IMR-90 (cell line): ENCODE measurements at regions not wholly inside any gene's neighbourhood (a gene's known extent, or its start where the extent isn't known, plus 50 kb on each side); places are given as distances from the start of the nearest gene placed in this dataset.

Source experiments
- ATAC-seq: fragments of 200-7000 bp; cut with Tn5 transposase; 2 replicates; pipeline ENCODE4 v1.9.1; 2020; ENCODE audit warnings: low read depth, mild to moderate bottlenecking, moderate library complexity
- BruUV-seq: library from RNA; stranded (reverse); fragments of 400-500 nt; replicated peaks from 2 replicates; lab custom pipeline; 2021; lab: Mats Ljungman, UMichigan
- CTCF ChIA-PET: fragments of 300-600 bp; formaldehyde crosslinking; extraction: SDS; loops from one replicate; lab custom pipeline; 2021; ENCODE audit warnings: antibody characterized with exemption; lab: Yijun Ruan, JAX
- POLR2A ChIA-PET: fragments of 300-600 bp; sonication (Branson Sonifier 250); formaldehyde crosslinking; loops from one replicate; lab custom pipeline; 2022; ENCODE audit warnings: antibody characterized with exemption; ENCODE audit not compliant: unreplicated experiment; lab: Charles Lee
- DNase-seq: peaks from one replicate; pipeline ENCODE4 v3.0.0; 2013
- H2AFZ ChIP-seq: replicated peaks from 2 replicates; pipeline ENCODE3; 2013; ENCODE audit warnings: low read length, mild to moderate bottlenecking; ENCODE audit not compliant: poor library complexity
- H2AK5ac ChIP-seq: 2 replicates; pipeline ENCODE4 v1.6.1; 2013; ENCODE audit warnings: low read depth, low read length, inconsistent platforms
- H2AK9ac ChIP-seq: replicated peaks from 2 replicates; pipeline ENCODE3; 2013; ENCODE audit warnings: mild to moderate bottlenecking, low read depth, low read length, moderate library complexity; ENCODE audit not compliant: poor library complexity
- H2BK120ac ChIP-seq: 2 replicates; pipeline ENCODE4 v1.6.1; 2013; ENCODE audit warnings: low read depth, low read length, inconsistent platforms
- H2BK15ac ChIP-seq: 3 replicates; pipeline ENCODE4 v1.6.1; 2013; ENCODE audit warnings: low read depth, low read length, inconsistent platforms
- H2BK20ac ChIP-seq: 2 replicates; pipeline ENCODE4 v1.6.1; 2013; ENCODE audit warnings: low read depth, mild to moderate bottlenecking, inconsistent platforms, low read length, moderate library complexity
- H2BK5ac ChIP-seq: 2 replicates; pipeline ENCODE4 v1.6.1; 2013; ENCODE audit warnings: mild to moderate bottlenecking, low read depth, low read length, inconsistent platforms; ENCODE audit not compliant: poor library complexity, severe bottlenecking
- H3K14ac ChIP-seq: replicated peaks from 2 replicates; pipeline ENCODE4 v1.6.1; 2013; ENCODE audit warnings: low read depth, low read length, inconsistent platforms
- H3K18ac ChIP-seq: 2 replicates; pipeline ENCODE4 v1.6.1; 2013; ENCODE audit warnings: low read depth, low read length, control low read depth
- H3K23ac ChIP-seq: 2 replicates; pipeline ENCODE4 v1.6.1; 2013; ENCODE audit warnings: low read depth, low read length, inconsistent platforms
- H3K27ac ChIP-seq: 2 replicates; pipeline ENCODE4 v1.5.1; 2013; ENCODE audit warnings: mild to moderate bottlenecking, control low read depth, low read length; ENCODE audit not compliant: insufficient read depth
- H3K27me3 ChIP-seq: 2 replicates; pipeline ENCODE4 v1.6.1; 2013; ENCODE audit warnings: low read length; ENCODE audit not compliant: control insufficient read depth, insufficient read depth
- H3K36me3 ChIP-seq: 2 replicates; pipeline ENCODE4 v1.6.1; 2013; ENCODE audit warnings: low read length, mixed read lengths; ENCODE audit not compliant: control insufficient read depth, insufficient read depth
- H3K4ac ChIP-seq: 2 replicates; pipeline ENCODE4 v1.6.1; 2013; ENCODE audit warnings: low read depth, low read length, inconsistent platforms
- H3K4me1 ChIP-seq: 2 replicates; pipeline ENCODE4 v1.6.1; 2013; ENCODE audit warnings: low read length, mixed read lengths; ENCODE audit not compliant: control insufficient read depth, insufficient read depth
- H3K4me2 ChIP-seq: 2 replicates; pipeline ENCODE4 v1.6.1; 2013; ENCODE audit warnings: low read depth, mild to moderate bottlenecking, control low read depth, low read length, moderate library complexity
- H3K4me3 ChIP-seq: 2 replicates; pipeline ENCODE4 v1.5.1; 2013; ENCODE audit warnings: low read depth, mild to moderate bottlenecking, control low read depth, low read length, moderate library complexity; ENCODE audit not compliant: insufficient read depth
- H3K56ac ChIP-seq: 2 replicates; pipeline ENCODE4 v1.6.1; 2013; ENCODE audit warnings: low read length, inconsistent platforms; ENCODE audit not compliant: insufficient read depth; ENCODE audit errors: extremely low read depth
- H3K79me1 ChIP-seq, 2 experiments: 2 replicates each; pipeline ENCODE4 v1.6.1; 2013; ENCODE audit warnings: low read length in 2 of 2, inconsistent platforms in 1 of 2, low read depth in 1 of 2
- H3K9ac ChIP-seq: 2 replicates; pipeline ENCODE4 v1.6.1; 2013; ENCODE audit warnings: low read depth, low read length, control low read depth
- H3K9me1 ChIP-seq: 2 replicates; pipeline ENCODE4 v1.6.1; 2013; ENCODE audit warnings: low read length, inconsistent platforms; ENCODE audit not compliant: insufficient read depth
- H3K9me3 ChIP-seq: 2 replicates; pipeline ENCODE4 v1.6.1; 2013; ENCODE audit warnings: low read length; ENCODE audit not compliant: control insufficient read depth, insufficient read depth
- H4K20me1 ChIP-seq: 2 replicates; pipeline ENCODE4 v1.6.1; 2013; ENCODE audit warnings: low read length, inconsistent platforms; ENCODE audit not compliant: insufficient read depth
- H4K5ac ChIP-seq: 2 replicates; pipeline ENCODE4 v1.6.1; 2013; ENCODE audit warnings: mild to moderate bottlenecking, low read depth, low read length, control low read depth
- H4K8ac ChIP-seq, 2 experiments: 2 replicates each; pipeline ENCODE4 v1.6.1; 2013; ENCODE audit warnings: low read depth in 2 of 2, low read length in 2 of 2, control low read depth in 1 of 2, inconsistent platforms in 1 of 2
- H4K91ac ChIP-seq: 2 replicates; pipeline ENCODE4 v1.6.1; 2013; ENCODE audit warnings: low read depth, low read length, inconsistent platforms; ENCODE audit not compliant: insufficient read depth
- CEBPB ChIP-seq: IDR thresholded peaks from 2 replicates; pipeline ENCODE4 v1.6.1; 2012; ENCODE audit warnings: low read depth, low read length, improper control_type of control experiment
- CHD1 ChIP-seq: IDR thresholded peaks from 2 replicates; pipeline ENCODE4 v1.6.1; 2012; ENCODE audit warnings: low read depth, low read length, improper control_type of control experiment
- CTCF ChIP-seq: conservative IDR thresholded peaks from 2 replicates; pipeline ENCODE4 v1.5.1; 2012; ENCODE audit warnings: mild to moderate bottlenecking, low read depth, low read length, improper control_type of control experiment
- MAFK ChIP-seq: IDR thresholded peaks from 2 replicates; pipeline ENCODE4 v1.6.1; 2012; ENCODE audit warnings: low read depth, low read length, improper control_type of control experiment
- NFE2L2 ChIP-seq: fragments of 150-350 bp; IDR thresholded peaks from 2 replicates; pipeline ENCODE4 v1.6.1; 2016; ENCODE audit warnings: low read depth, mild to moderate bottlenecking, low read length
- RAD21 ChIP-seq: IDR thresholded peaks from 2 replicates; pipeline ENCODE4 v1.6.1; 2012; ENCODE audit warnings: low read length, improper control_type of control experiment
- RFX5 ChIP-seq: IDR thresholded peaks from 2 replicates; pipeline ENCODE4 v1.8.0; 2012; ENCODE audit warnings: low read depth, mild to moderate bottlenecking, low read length, moderate library complexity
- WGBS, 2 experiments: methylation state at CpG; one replicate each; pipeline versions ENCODE4 v1.1.5 to v1.1.7; 2013; ENCODE audit warnings: missing lambda C conversion rate in 2 of 2; ENCODE audit not compliant: insufficient read length in 1 of 2; ENCODE audit errors: extremely low coverage in 2 of 2; 5-methylcytosine and 5-hydroxymethylcytosine counted together
- dilution Hi-C: fragments of 300-500 bp; cut with HindIII; formaldehyde crosslinking; loops from one replicate; pipeline ENCODE4 v1.14.3; 2018; ENCODE audit warnings: low sequenced_read_pairs; ENCODE audit not compliant: unreplicated experiment
- in situ Hi-C: fragments of 300-500 bp; cut with MboI; formaldehyde crosslinking; loops from 3 replicates; pipeline ENCODE4 v1.14.3; 2019; ENCODE audit warnings: low sequenced_read_pairs, inconsistent platforms, mixed read lengths
- intact Hi-C: fragments of 100-400 bp; cut with micrococcal nuclease; formaldehyde crosslinking; loops from 2 replicates; pipeline ENCODE4 v1.10.0; 2022

GRCh38 chr7:351681-352480 is 61.9 kb downstream of the FOXL3 start:
- dilution Hi-C loops (no loop called here), intact Hi-C loops (no loop called here), in situ Hi-C loops (no loop called here)
- no TSS peak for BruUV-seq
- Histone ChIP-seq H3K56ac (no peak overlapping the region), H2BK15ac (no peak overlapping the region), H3K27ac (no peak overlapping the region), H3K14ac (no peak overlapping the region), H3K4me2 (no peak overlapping the region), H4K8ac (no peak overlapping the region), H4K20me1 (no peaks in the 10 kb centered on the region), H3K9ac (no peak overlapping the region), H2BK120ac (no peak overlapping the region), H2BK20ac (no peak overlapping the region), H2BK5ac (no peak overlapping the region), H3K9me3 (peaks cover 16% of the 10 kb centered on the region; the same call in 1 of the 2 replicates), H3K27me3 (peaks cover 7% of the 10 kb centered on the region; the same call in 1 of the 2 replicates), H4K91ac (no peak overlapping the region), H2AK9ac (no peak overlapping the region), H3K18ac (no peak overlapping the region), H3K79me1 (no peaks in the 10 kb centered on the region), H3K4me3 (no peak overlapping the region), H3K4ac (no peak overlapping the region), H3K4me1 (no peaks in the 10 kb centered on the region), H3K9me1 (no peaks in the 10 kb centered on the region), H2AFZ (no peak overlapping the region), H3K36me3 (no peaks in the 10 kb centered on the region), H4K5ac (no peak overlapping the region), H2AK5ac (no peak overlapping the region), H3K23ac (no peak overlapping the region)
- TF ChIP-seq CTCF (no peak), RAD21 (no peak), CHD1 (no peak), NFE2L2 (no peak), MAFK (no peak), CEBPB (no peak), RFX5 (no peak)
- no peak for DNase-seq
- no peak for ATAC-seq
- POLR2A ChIA-PET = no interaction called here
- CTCF ChIA-PET = no interaction called here
- 75% methylated on average over 11 of the region's 41 CpGs; no CpG with 5 or more reads in 1 of the 2 experiments for WGBS, 2 experiments
